ENCODE measurements at regions not wholly inside any gene's neighbourhood (a gene's known extent, or its start where the extent isn't known, plus 50 kb on each side); places are given as distances from the start of the nearest gene placed in this dataset.

DNA sequence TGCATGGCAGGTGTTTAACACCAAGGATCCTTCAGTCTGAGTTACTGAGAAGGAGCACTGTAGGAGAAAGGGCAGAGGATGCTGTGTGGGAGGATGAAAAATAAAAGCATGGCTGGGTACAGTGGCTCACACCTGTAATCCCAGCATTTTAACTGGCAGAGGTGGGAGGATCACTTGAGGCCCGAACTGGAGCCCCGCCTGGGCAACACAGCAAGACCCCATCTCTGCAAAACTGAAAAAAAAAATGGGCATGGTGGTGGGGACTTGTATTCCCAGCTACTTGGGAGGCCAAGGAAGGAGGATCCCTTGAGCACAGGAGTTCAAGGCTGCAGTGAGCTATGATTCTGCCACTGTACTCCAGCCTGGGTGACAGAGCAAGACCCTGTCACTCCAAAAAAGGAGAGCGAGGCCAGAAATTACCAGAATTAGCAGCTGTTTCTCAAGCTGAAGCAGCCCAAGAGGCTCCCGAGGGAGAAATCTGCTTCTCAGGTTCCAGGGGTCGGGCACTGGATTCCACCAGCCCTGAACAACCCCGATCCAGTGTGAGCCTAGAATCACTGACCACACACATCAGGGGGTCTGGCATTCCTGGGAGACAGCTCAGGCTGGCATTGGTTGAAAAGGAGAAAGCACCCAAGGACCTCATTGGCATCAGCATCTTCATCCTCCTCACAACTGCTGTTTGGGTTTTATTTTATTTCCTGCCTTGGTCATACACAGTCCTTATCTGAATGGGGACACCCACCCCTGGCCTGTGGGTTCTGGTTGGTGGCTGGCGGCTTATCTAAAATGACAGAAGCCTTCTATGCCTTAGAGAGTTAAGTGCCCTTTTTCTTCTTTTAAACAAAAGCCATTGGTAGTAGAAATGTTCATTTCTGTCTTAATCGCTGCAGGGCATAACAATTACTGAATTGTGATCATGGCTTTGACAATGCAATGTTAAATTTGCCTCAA lies 66.3 kb upstream of the TRIM2 start:
- TF ChIP-seq POLR2A (IDR thresholded peaks at IDR 0.05): no peak
- no peak for TF ChIP-seq CTCF (IDR thresholded peaks at IDR 0.05)
- no peak overlapping the region for H3K27ac ChIP-seq
- DNase-seq: peak in 1 of 7 donors; percentile 19
- H3K9me3 ChIP-seq (replicated peaks in 1 of 3): no peaks in the 10 kb centered on the region
- intact Hi-C loops (cut with DNase I): no loop called here
- WGBS, 4 donors: 83 to 86% (median 85%) methylated on average over 6 to 8 of the region's 8 CpGs
- no peaks in the 10 kb centered on the region for H3K27me3 ChIP-seq
- no peak overlapping the region for H3K4me3 ChIP-seq
- H3K4me1 ChIP-seq (replicated peaks in 1 of 2): peaks cover 2% of the 10 kb centered on the region in 2 donors
- H3K36me3 ChIP-seq (replicated peaks in 1 of 2): no peaks in the 10 kb centered on the region

DNA sequence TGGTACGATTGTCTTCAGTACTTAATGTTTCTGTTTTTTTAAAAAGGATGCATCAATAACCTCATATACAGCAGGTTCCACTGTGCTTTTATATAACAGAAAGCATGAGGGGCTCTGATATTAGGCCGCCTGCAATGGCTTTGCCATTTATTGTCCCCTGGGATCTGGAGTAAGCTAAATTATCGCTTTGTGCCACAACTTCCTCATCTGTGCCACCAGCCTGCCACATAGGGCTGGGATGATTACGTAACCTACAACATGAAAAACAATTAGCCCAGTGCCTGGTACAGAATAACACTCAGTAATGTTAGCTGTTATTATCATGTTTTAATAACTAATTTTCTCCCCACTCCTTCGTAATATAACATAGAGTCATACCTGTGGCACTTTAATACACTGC lies 65.5 kb upstream of the TRIM2 start:
- no peaks in the 10 kb centered on the region for H3K9me3 ChIP-seq (replicated peaks in 1 of 3)
- TF ChIP-seq CTCF (IDR thresholded peaks at IDR 0.05) (no peak), POLR2A (IDR thresholded peaks at IDR 0.05) (no peak)
- intact Hi-C loops (cut with DNase I): no loop called here
- H3K27ac ChIP-seq: no peak overlapping the region
- H3K36me3 ChIP-seq (replicated peaks in 1 of 2): no peaks in the 10 kb centered on the region
- no peak for DNase-seq
- peaks cover 9 to 10% of the 10 kb centered on the region in 2 donors for H3K4me1 ChIP-seq (replicated peaks in 1 of 2)
- WGBS, 4 donors: 69 to 77% (median 72%) methylated on average over 5 of the region's 5 CpGs
- H3K27me3 ChIP-seq: no peaks in the 10 kb centered on the region
- no peak overlapping the region for H3K4me3 ChIP-seq

- Histone ChIP-seq H3K4me3 (no peak overlapping the region), H3K36me3 (replicated peaks in 1 of 2) (no peaks in the 10 kb centered on the region), H3K27ac (no peak overlapping the region), H3K4me1 (replicated peaks in 1 of 2) (peaks cover 9 to 14% of the 10 kb centered on the region in 2 donors), H3K27me3 (no peaks in the 10 kb centered on the region), H3K9me3 (replicated peaks in 1 of 3) (no peaks in the 10 kb centered on the region)
- intact Hi-C loops (cut with DNase I): loop anchor here (5.0 kb wide), 2 partner anchors 67 to 177 kb away; no protein-coding TSS in a partner anchor
- no peak for DNase-seq
- WGBS, 4 donors: 87 to 93% (median 92%) methylated on average over 4 to 5 of the region's 5 CpGs
- TF ChIP-seq CTCF (IDR thresholded peaks at IDR 0.05) (no peak), POLR2A (IDR thresholded peaks at IDR 0.05) (no peak)
Measured at GRCh38 chr4:153140294-153140693, 63.9 kb upstream of the TRIM2 start.

GRCh38 chr4:153141238-153141637 lies 63.0 kb upstream of the TRIM2 start:
- Histone ChIP-seq H3K4me1 (replicated peaks in 1 of 2) (peaks cover 9 to 14% of the 10 kb centered on the region in 2 donors), H3K4me3 (no peak overlapping the region), H3K36me3 (replicated peaks in 1 of 2) (no peaks in the 10 kb centered on the region), H3K27me3 (no peaks in the 10 kb centered on the region), H3K27ac (no peak overlapping the region), H3K9me3 (replicated peaks in 1 of 3) (no peaks in the 10 kb centered on the region)
- intact Hi-C loops (cut with DNase I): loop anchor here (5.0 kb wide), 2 partner anchors 66 to 176 kb away; no protein-coding TSS in a partner anchor
- TF ChIP-seq CTCF (IDR thresholded peaks at IDR 0.05): no peak
- WGBS, 4 donors: 89 to 100% (median 95%) methylated on average over 1 of the region's 1 CpG
- DNase-seq: no peak

Data from adrenal gland (tissue), 9 donors.